Activated CD4-positive, alpha-beta T cell treated with anti-CD3 and anti-CD28 coated beads for 1 hour (primary cell): ENCODE measurements at regions not wholly inside any gene's neighbourhood (a gene's known extent, or its start where the extent isn't known, plus 50 kb on each side); places are given as distances from the start of the nearest gene placed in this dataset.
"Not testable (repeated sequence)": the region's sequence is repeated elsewhere in the genome, so short reads cannot be mapped to it uniquely, and the experiment has no call there.

Experiments used
- DNase-seq: peaks from one replicate; pipeline ENCODE4 v3.0.0-alpha.2; 2020

GRCh38 chr3:153268564-153269279, 106.7 kb downstream of the RAP2B start:
- no peak for DNase-seq

- DNase-seq, result no peak
These were observed 107.7 kb downstream of the RAP2B start for GRCh38 chr3:153269730-153270129.

GRCh38 chr3:153273217-153273616, 111.2 kb downstream of the RAP2B start:
- DNase-seq, result no peak

GRCh38 chr3:153273767-153274435, 111.9 kb downstream of the RAP2B start:
- DNase-seq, result no peak

GRCh38 chr3:153274561-153274960, 112.5 kb downstream of the RAP2B start:
- no peak for DNase-seq

- DNase-seq, result no peak
These were observed 113.5 kb downstream of the RAP2B start for GRCh38 chr3:153275514-153275913.

- DNase-seq, result no peak
These were observed 115.0 kb downstream of the RAP2B start for GRCh38 chr3:153277029-153277428.

- DNase-seq, result not testable (repeated sequence)
These were observed 119.4 kb downstream of the RAP2B start for GRCh38 chr3:153281236-153281997.

GRCh38 chr3:153282355-153282754, 120.3 kb downstream of the RAP2B start:
- DNase-seq, result no peak

- no peak for DNase-seq
These were observed 122.4 kb downstream of the RAP2B start for GRCh38 chr3:153284282-153284938.

- no peak for DNase-seq
These were observed 123.2 kb downstream of the RAP2B start for GRCh38 chr3:153285194-153285641.

- DNase-seq, result no peak
These were observed 124.0 kb downstream of the RAP2B start for GRCh38 chr3:153285982-153286381.

GRCh38 chr3:153287017-153287416, 125.0 kb downstream of the RAP2B start:
- DNase-seq, result no peak

- no peak for DNase-seq
These were observed 127.3 kb downstream of the RAP2B start for GRCh38 chr3:153289334-153289808.

GRCh38 chr3:153290268-153291015, 128.4 kb downstream of the RAP2B start:
- DNase-seq, result no peak

GRCh38 chr3:153291059-153291685, 129.1 kb downstream of the RAP2B start:
- no peak for DNase-seq

GRCh38 chr3:153293265-153293664, 131.2 kb downstream of the RAP2B start:
- DNase-seq, result no peak

GRCh38 chr3:153295901-153296300, 133.9 kb downstream of the RAP2B start:
- DNase-seq, result no peak

- DNase-seq, result no peak
These were observed 143.2 kb downstream of the RAP2B start for GRCh38 chr3:153305189-153305588.

GRCh38 chr3:153311541-153311940, 149.5 kb downstream of the RAP2B start:
- DNase-seq, result no peak

GRCh38 chr3:153313302-153313965, 151.4 kb downstream of the RAP2B start:
- no peak for DNase-seq
